Endothelial cell of umbilical vein (primary cell): ENCODE measurements at regions not wholly inside any gene's neighbourhood (a gene's known extent, or its start where the extent isn't known, plus 50 kb on each side); places are given as distances from the start of the nearest gene placed in this dataset.

Source experiments
- BruUV-seq: library from RNA; stranded (reverse); fragments of 400-500 nt; replicated peaks from 2 replicates; lab custom pipeline; 2021; lab: Mats Ljungman, UMichigan
- CTCF ChIA-PET: fragments of 300-600, 350-600 bp; sonication (Branson Sonifier 250); formaldehyde crosslinking; loops from one replicate; lab custom pipeline; 2021; ENCODE audit warnings: antibody characterized with exemption, inconsistent platforms; lab: Charles Lee
- POLR2A ChIA-PET: fragments of 300-600, 350-600 bp; sonication (Branson Sonifier 250); formaldehyde crosslinking; loops from one replicate; lab custom pipeline; 2021; ENCODE audit warnings: antibody characterized with exemption, inconsistent platforms; lab: Charles Lee
- DNase-seq: peaks from one replicate; pipeline ENCODE4 v3.0.0-alpha.2; 2011; ENCODE audit warnings: low read depth, low spot score
- FAIRE-seq: peaks from 2 replicates; lab custom pipeline; 2011; peaks lifted over from hg19 to GRCh38; lab: Jason Lieb, UNC
- H2AFZ ChIP-seq: 2 replicates; pipeline ENCODE4 v1.6.0; 2012; ENCODE audit warnings: low read depth, low read length, control low read depth, inconsistent platforms
- H3K27ac ChIP-seq: 2 replicates; pipeline ENCODE4 v1.5.1; 2011; ENCODE audit warnings: low read depth, mild to moderate bottlenecking, control low read depth, low read length, moderate library complexity; ENCODE audit not compliant: insufficient read depth
- H3K27me3 ChIP-seq, 2 experiments: 2 replicates each; pipeline versions ENCODE4 v1.6.0 to v1.6.1; 2011; ENCODE audit warnings: low read length in 2 of 2, mixed read lengths in 1 of 2; ENCODE audit not compliant: control insufficient read depth in 2 of 2, insufficient read depth in 2 of 2
- H3K36me3 ChIP-seq, 2 experiments: 2 replicates in 1 of 2; 3 replicates in 1 of 2; pipeline ENCODE4 v1.5.1; 2011; ENCODE audit warnings: low read length in 2 of 2, mild to moderate bottlenecking in 1 of 2, moderate library complexity in 1 of 2; ENCODE audit not compliant: control insufficient read depth in 2 of 2, insufficient read depth in 2 of 2; ENCODE audit errors: extremely low read depth in 1 of 2
- H3K4me1 ChIP-seq: 3 replicates; pipeline ENCODE4 v1.5.1; 2011; ENCODE audit warnings: mild to moderate bottlenecking, low read length; ENCODE audit not compliant: control insufficient read depth, insufficient read depth; ENCODE audit errors: extremely low read depth
- H3K4me2 ChIP-seq: 2 replicates; pipeline ENCODE4 v1.6.1; 2011; ENCODE audit warnings: low read length, control low read depth, mixed read lengths; ENCODE audit not compliant: insufficient read depth
- H3K4me3 ChIP-seq, 3 experiments: fragments of 200-600 bp in 1 of 3; sonication (generic), shearing (Covaris generic) in 1 of 3; replicated peaks in 1 of 3; 2 replicates each; pipeline ENCODE4 v1.5.1; 2011 to 2016; ENCODE audit warnings: control low read depth in 3 of 3, low read length in 3 of 3, mild to moderate bottlenecking in 2 of 3, inconsistent platforms in 1 of 3, low read depth in 1 of 3, moderate library complexity in 1 of 3; ENCODE audit not compliant: insufficient read depth in 1 of 3
- H3K79me2 ChIP-seq: 2 replicates; pipeline ENCODE4 v1.6.0; 2012; ENCODE audit warnings: low read length, inconsistent platforms; ENCODE audit not compliant: control insufficient read depth, insufficient read depth
- H3K9ac ChIP-seq: replicated peaks from 2 replicates; pipeline ENCODE3; 2011; ENCODE audit warnings: low read length, control low read depth; ENCODE audit not compliant: insufficient read depth; ENCODE audit errors: extremely low read depth
- H3K9me1 ChIP-seq: replicated peaks from 3 replicates; pipeline ENCODE4 v1.6.0; 2011; ENCODE audit warnings: mild to moderate bottlenecking, low read length; ENCODE audit not compliant: control insufficient read depth, insufficient read depth; ENCODE audit errors: extremely low read depth
- H3K9me3 ChIP-seq: replicated peaks from 2 replicates; pipeline ENCODE4 v1.5.1; 2012; ENCODE audit warnings: low read length, inconsistent platforms; ENCODE audit not compliant: control insufficient read depth, insufficient read depth
- H4K20me1 ChIP-seq: replicated peaks from 2 replicates; pipeline ENCODE3; 2011; ENCODE audit warnings: mild to moderate bottlenecking, low read length; ENCODE audit not compliant: control insufficient read depth, insufficient read depth; ENCODE audit errors: extremely low read depth
- CTCF ChIP-seq, 2 donors: IDR thresholded peaks; 1 replicate in 1 of 2; 2 replicates in 1 of 2; pipeline ENCODE4 v1.5.1; 2011; ENCODE audit warnings: low read length in 2 of 2, mild to moderate bottlenecking in 2 of 2, moderate library complexity in 2 of 2, control low read depth in 1 of 2, inconsistent platforms in 1 of 2, low read depth in 1 of 2; ENCODE audit not compliant: insufficient read depth in 1 of 2; ENCODE audit errors: extremely low read depth in 1 of 2
- EZH2 ChIP-seq: IDR thresholded peaks from 2 replicates; pipeline ENCODE4 v1.6.1; 2012; ENCODE audit warnings: borderline replicate concordance, low read depth, mild to moderate bottlenecking, moderate library complexity, low read length, inconsistent platforms; ENCODE audit not compliant: severe bottlenecking
- FOS ChIP-seq: IDR thresholded peaks from 2 replicates; pipeline ENCODE4 v1.6.1; 2011; ENCODE audit warnings: mild to moderate bottlenecking, low read length, moderate library complexity, borderline replicate concordance; ENCODE audit not compliant: insufficient read depth
- GATA2 ChIP-seq: IDR thresholded peaks from 2 replicates; pipeline ENCODE4 v1.7.0; 2011; ENCODE audit warnings: low read depth, mild to moderate bottlenecking, moderate library complexity, mixed read lengths, low read length; ENCODE audit not compliant: insufficient read length, insufficient read depth
- JUN ChIP-seq: IDR thresholded peaks from 2 replicates; pipeline ENCODE4 v1.6.1; 2011; ENCODE audit warnings: borderline replicate concordance, low read depth; ENCODE audit not compliant: insufficient read length, insufficient read depth
- MAX ChIP-seq: IDR thresholded peaks from 2 replicates; pipeline ENCODE4 v1.6.1; 2011; ENCODE audit not compliant: insufficient read depth, insufficient read length
- MYC ChIP-seq: IDR thresholded peaks from one replicate; pipeline ENCODE4 v1.6.1; 2011; ENCODE audit warnings: mild to moderate bottlenecking, low read depth, low read length
- POLR2A ChIP-seq: IDR thresholded peaks from 2 replicates; pipeline ENCODE4 v1.6.1; 2012; ENCODE audit warnings: low read depth, mild to moderate bottlenecking, control low read depth, low read length
- POLR2AphosphoS5 ChIP-seq: IDR thresholded peaks from 2 replicates; pipeline ENCODE4 v1.6.1; 2012; ENCODE audit warnings: low read depth, mild to moderate bottlenecking, control low read depth, low read length, moderate library complexity; ENCODE audit not compliant: insufficient read depth
- dilution Hi-C: fragments of 300-500 bp; cut with MboI; formaldehyde crosslinking; loops from one replicate; pipeline ENCODE4 v1.15.0; 2019; ENCODE audit warnings: low sequenced_read_pairs; ENCODE audit not compliant: extremely low pct_ligation_motif_present
- intact Hi-C: fragments of 100-400 bp; cut with micrococcal nuclease; formaldehyde crosslinking; loops from one replicate; pipeline ENCODE4 v1.10.0; 2022

DNA sequence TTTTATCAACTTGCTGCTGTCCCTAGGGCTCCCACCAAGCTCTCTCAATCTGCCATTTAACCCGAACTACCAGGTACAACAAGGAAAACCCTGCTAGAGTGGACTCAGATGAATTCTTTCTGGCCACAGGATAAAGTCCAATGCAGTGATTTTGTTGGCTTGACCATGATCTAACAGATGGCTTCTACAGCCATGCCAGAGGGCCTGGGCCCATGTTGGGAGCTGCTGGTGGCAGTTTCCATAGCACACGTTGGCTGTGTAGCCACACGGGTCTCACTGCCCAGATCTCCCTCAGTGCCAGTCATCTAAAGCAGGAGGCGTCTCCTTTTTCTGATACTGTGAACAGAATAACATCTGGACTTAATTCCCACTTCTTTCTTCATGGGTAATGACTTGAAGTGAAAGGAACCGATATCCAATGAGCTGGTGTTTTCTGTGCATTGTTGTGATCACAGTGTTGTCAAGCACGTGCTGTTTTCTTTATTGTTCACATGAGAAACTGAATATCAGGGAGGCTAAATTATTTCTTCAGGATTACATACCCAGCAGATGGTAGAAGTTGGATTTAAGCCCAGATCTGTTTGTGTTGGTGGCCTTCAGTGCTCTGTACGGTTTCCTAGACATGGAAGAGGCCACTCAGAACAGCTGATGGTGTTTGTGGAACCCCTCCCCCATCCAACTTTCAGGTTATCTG is 85.2 kb upstream of the CLCN4 start:
- Histone ChIP-seq H3K9me1 (no peaks in the 10 kb centered on the region), H3K36me3 (peaks cover 6 to 13% of the 10 kb centered on the region in 2 experiments), H3K4me3 (no peak overlapping the region), H3K9me3 (no peaks in the 10 kb centered on the region), H3K4me1 (no peaks in the 10 kb centered on the region), H4K20me1 (no peaks in the 10 kb centered on the region), H3K9ac (no peak overlapping the region), H3K27me3 (no peaks in the 10 kb centered on the region), H3K27ac (no peak overlapping the region), H2AFZ (no peak overlapping the region), H3K79me2 (peaks cover 23% of the 10 kb centered on the region), H3K4me2 (no peak overlapping the region)
- no TSS peak for BruUV-seq
- ChIA-PET CTCF (no interaction called here), POLR2A (no interaction called here)
- intact Hi-C loops, result no loop called here
- TF ChIP-seq EZH2 (no peak), JUN (no peak), POLR2A (no peak), GATA2 (no peak), MAX (no peak), MYC (no peak), CTCF (IDR thresholded peaks at IDR 0.05; ENCODE audit: extremely low read depth in 1 of 2, insufficient read depth in 1 of 2, low read depth in 1 of 2, low read length in 2 of 2) (no peak), POLR2AphosphoS5 (no peak), FOS (no peak)
- dilution Hi-C loops, result no loop called here
- peak; percentile 38 for DNase-seq
- no peak for FAIRE-seq
